ENCODE measurements at regions not wholly inside any gene's neighbourhood (a gene's known extent, or its start where the extent isn't known, plus 50 kb on each side); places are given as distances from the start of the nearest gene placed in this dataset.

- TF ChIP-seq CTCF (IDR thresholded peaks at IDR 0.05), result no peak
- no peak for TF ChIP-seq POLR2A (IDR thresholded peaks at IDR 0.05)
These were observed 1096.5 kb downstream of the NR2F1-AS1 start for GRCh38 chr5:92484484-92484883.
